Spleen (tissue), 7 donors: ENCODE measurements at regions not wholly inside any gene's neighbourhood (a gene's known extent, or its start where the extent isn't known, plus 50 kb on each side); places are given as distances from the start of the nearest gene placed in this dataset.
"Not testable (repeated sequence)": the region's sequence is repeated elsewhere in the genome, so short reads cannot be mapped to it uniquely, and the experiment has no call there.

Experiments used
- POLR2AphosphoS5 ChIP-seq, 3 donors: sonication (generic); formaldehyde crosslinking; IDR thresholded peaks; one replicate each; pipeline ENCODE4 v1.5.1; 2017; ENCODE audit warnings: antibody characterized with exemption in 3 of 3
- TF ChIP-seq, protein P1 (sequence below), 11 experiments: fragments of 200-600 bp in 7 of 11; fragments of 450-650 bp in 4 of 11; sonication (generic) in 4 of 11; IDR thresholded peaks in 8 of 11; conservative IDR thresholded peaks in 3 of 11; 1 replicate in 7 of 11; 2 replicates in 4 of 11; pipeline versions ENCODE4 v1.4.0 to v1.8.0; 2016 to 2021; ENCODE audit warnings: antibody characterized with exemption in 11 of 11, inconsistent platforms in 4 of 11, mild to moderate bottlenecking in 1 of 11
- donor health status: DM: no; HTN: no; CAD: no; lungs with moderate emphysema.
- donor health status: DM: no; HTN: no; CAD: no.
- donor health status: DM: no; HTN: no; CAD: no.

DNA sequence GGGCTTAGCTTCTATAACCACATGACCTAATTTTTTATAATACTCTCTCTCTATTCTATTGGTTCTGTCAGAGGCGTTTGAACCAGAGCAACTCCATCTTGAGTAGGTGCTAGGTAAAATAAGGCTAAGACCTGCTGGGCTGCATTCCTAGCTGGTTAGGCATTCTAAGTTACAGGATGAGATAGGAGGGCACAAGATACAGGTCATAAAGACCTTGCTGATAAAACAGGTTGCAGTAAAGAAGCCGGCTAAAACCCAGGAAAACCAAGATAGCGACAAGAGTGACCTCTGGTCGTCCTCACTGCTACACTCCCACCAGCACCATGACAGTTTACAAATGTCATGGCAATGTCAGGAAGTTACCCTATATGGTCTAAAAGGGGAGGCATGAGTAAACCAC lies 71.3 kb upstream of the EPB41L1 start:
- TF ChIP-seq, protein P1, sequence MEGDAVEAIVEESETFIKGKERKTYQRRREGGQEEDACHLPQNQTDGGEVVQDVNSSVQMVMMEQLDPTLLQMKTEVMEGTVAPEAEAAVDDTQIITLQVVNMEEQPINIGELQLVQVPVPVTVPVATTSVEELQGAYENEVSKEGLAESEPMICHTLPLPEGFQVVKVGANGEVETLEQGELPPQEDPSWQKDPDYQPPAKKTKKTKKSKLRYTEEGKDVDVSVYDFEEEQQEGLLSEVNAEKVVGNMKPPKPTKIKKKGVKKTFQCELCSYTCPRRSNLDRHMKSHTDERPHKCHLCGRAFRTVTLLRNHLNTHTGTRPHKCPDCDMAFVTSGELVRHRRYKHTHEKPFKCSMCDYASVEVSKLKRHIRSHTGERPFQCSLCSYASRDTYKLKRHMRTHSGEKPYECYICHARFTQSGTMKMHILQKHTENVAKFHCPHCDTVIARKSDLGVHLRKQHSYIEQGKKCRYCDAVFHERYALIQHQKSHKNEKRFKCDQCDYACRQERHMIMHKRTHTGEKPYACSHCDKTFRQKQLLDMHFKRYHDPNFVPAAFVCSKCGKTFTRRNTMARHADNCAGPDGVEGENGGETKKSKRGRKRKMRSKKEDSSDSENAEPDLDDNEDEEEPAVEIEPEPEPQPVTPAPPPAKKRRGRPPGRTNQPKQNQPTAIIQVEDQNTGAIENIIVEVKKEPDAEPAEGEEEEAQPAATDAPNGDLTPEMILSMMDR (IDR thresholded peaks at IDR 0.05 in 8 of 11, conservative IDR thresholded peaks at IDR 0.05 in 3 of 11) = not testable (repeated sequence)
- not testable (repeated sequence) for TF ChIP-seq POLR2AphosphoS5 (IDR thresholded peaks at IDR 0.05)
